Jurkat, Clone E6-1 (cell line): ENCODE measurements at regions not wholly inside any gene's neighbourhood (a gene's known extent, or its start where the extent isn't known, plus 50 kb on each side); places are given as distances from the start of the nearest gene placed in this dataset.

Experiments
- DNase-seq: peaks from one replicate; pipeline ENCODE4 v3.0.0-alpha.2; 2011; ENCODE audit warnings: low read depth, low spot score
- H3K4me3 ChIP-seq: 2 replicates; pipeline ENCODE4 v1.5.1; 2011; ENCODE audit warnings: mild to moderate bottlenecking, low read length, control low read depth, moderate library complexity

GRCh38 chr4:122293374-122294365, 85.1 kb upstream of the ADAD1 start:
- DNase-seq, result no peak
- no peak overlapping the region for H3K4me3 ChIP-seq

- no peak overlapping the region for H3K4me3 ChIP-seq
- no peak for DNase-seq
Observed at GRCh38 chr4:122297694-122298093, 81.1 kb upstream of the ADAD1 start.

DNA sequence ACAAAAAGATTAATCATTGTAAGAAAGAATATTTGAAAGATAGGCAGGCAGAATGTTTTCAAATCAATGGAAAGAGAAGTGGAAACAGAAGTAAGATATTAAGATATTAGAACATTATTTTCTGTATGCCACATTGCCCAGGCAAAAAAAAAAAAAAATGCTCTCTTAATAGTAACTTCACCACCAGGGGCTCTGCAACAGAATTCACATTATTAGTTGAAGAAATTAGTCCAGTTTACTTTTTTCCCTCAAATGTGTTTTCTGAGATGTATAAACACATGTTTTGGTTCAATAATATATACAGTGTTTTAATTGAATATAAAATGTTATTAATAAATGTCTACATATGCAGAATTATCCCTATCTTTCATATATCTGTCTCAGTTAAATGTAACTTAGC, 78.0 kb upstream of the ADAD1 start:
- no peak for DNase-seq
- no peak overlapping the region for H3K4me3 ChIP-seq

- no peak for DNase-seq
- no peak overlapping the region for H3K4me3 ChIP-seq
Observed at GRCh38 chr4:122305853-122306252, 73.0 kb upstream of the ADAD1 start.

DNA sequence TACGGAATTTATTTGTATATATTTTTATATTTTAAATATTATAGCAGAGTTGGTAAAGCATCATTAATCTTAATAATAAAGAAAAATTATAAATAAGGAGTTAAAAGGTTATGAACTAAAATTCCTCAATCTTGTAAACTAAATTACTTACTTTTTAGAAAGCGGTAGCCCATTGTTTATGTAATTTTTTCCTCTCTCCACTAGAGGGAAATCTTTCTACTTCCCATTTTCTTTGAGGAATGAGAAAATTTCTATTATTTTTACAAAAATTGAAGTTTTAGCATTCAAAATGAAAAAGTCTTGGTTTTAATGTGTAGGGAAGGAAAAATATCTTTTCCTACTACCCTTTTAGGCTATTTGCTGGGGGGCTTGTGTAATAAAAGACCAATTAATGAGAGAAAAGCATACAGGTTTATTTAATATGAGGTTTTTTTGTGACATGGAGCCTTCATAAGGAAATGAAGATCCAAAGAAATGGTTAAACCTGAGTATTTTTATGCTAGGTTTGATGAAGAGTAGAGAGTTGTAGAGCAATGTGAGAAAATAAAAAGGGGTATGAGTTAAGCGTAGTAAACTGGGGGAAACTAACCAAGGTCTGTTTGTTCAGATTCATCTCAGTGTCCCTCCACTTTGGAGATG, 68.7 kb upstream of the ADAD1 start:
- no peak overlapping the region for H3K4me3 ChIP-seq
- DNase-seq, result no peak

DNA sequence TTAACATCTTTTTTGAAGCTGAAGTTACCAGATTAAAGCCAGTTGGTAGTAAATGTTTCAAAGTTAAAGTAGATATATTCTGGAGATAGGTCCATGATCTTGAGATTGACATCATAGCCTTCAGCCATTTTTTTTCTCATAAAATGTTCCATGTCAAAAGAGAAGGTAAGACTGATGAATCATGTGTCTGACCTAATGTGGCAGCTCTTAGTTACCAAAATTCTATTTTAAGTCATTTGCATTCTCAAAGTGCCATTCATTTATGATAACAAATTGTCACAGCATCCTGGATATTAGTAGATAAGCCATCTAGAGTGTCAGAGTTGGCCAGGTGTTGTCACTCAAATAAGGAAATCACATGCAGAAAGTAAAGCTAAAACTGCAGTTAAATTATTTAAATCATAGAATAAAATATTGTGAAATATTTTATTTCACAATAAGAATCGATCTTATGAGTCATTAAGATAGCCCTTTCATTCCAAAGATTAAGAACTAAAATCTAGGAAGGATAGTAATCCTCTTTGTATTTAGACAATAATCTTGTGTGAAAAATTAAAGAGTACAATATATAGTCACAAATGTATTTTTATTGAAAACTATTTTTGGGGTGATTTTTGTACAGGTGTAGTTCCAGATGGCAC, 65.7 kb upstream of the ADAD1 start:
- no peak for DNase-seq
- no peak overlapping the region for H3K4me3 ChIP-seq

GRCh38 chr4:122326908-122327307, 51.9 kb upstream of the ADAD1 start:
- DNase-seq, result no peak
- H3K4me3 ChIP-seq, result no peak overlapping the region

- H3K4me3 ChIP-seq, result no peak overlapping the region
- DNase-seq, result no peak
Observed at GRCh38 chr4:122328893-122329292, 49.9 kb upstream of the ADAD1 start.
